Non-pigmented ciliary epithelial cell (primary cell): ENCODE measurements at regions not wholly inside any gene's neighbourhood (a gene's known extent, or its start where the extent isn't known, plus 50 kb on each side); places are given as distances from the start of the nearest gene placed in this dataset.

Experiments used
- DNase-seq: peaks from one replicate; pipeline ENCODE4 v3.0.0-alpha.2; 2010; ENCODE audit warnings: low read depth

- no peak for DNase-seq
These were observed 77.8 kb upstream of the STK17B start for GRCh38 chr2:196249171-196249570.

DNA sequence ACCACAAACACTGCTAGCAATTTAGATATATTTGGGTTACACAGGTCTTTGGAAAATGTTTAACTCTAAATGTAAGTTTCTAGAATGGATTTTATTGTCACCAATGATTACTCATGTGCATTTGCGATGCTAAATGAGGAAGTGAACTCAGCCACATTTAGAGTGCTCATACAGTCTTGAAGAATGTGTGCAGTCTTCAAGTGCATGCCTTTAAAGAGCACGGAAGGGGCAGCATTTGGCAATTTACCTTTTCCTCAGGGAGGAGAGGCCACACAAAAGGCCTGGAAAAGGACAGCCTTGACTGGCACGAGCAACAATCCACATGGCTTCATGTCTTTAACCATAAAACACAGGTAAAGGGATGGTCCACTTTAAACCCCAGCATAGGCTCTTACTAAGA is 78.5 kb upstream of the STK17B start:
- DNase-seq = no peak

- no peak for DNase-seq
These were observed 79.8 kb upstream of the STK17B start for GRCh38 chr2:196251132-196251531.

- DNase-seq = no peak
These were observed 81.2 kb upstream of the STK17B start for GRCh38 chr2:196252408-196253115.

GRCh38 chr2:196253116-196253480 is 81.7 kb upstream of the STK17B start:
- DNase-seq = no peak

DNA sequence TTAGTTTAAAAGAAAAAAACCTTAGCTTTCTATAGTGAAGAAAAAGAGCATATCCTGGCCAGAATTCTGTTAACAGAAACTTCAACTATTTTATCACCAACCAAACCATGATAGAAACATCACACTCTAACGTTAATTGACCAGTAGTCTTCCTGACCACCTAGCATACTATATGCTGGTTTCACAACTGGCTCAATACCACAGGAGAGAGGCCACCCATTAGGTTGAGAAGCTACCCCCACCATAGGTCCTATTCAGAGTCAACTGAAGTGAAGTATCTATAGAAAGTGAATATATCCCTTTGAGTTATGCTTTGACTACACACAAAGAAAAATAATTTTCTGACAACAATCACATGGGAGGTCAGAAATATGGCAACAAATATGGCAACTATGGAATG is 85.2 kb upstream of the STK17B start:
- DNase-seq = no peak

- DNase-seq = no peak
These were observed 85.7 kb upstream of the STK17B start for GRCh38 chr2:196257086-196257485.

GRCh38 chr2:196258407-196258806 is 87.0 kb upstream of the STK17B start:
- no peak for DNase-seq

- no peak for DNase-seq
These were observed 88.4 kb upstream of the STK17B start for GRCh38 chr2:196259507-196260481.

- no peak for DNase-seq
These were observed 89.2 kb upstream of the STK17B start for GRCh38 chr2:196260546-196260945.

GRCh38 chr2:196262606-196263005 is 91.2 kb upstream of the STK17B start:
- no peak for DNase-seq

- no peak for DNase-seq
These were observed 91.9 kb upstream of the STK17B start for GRCh38 chr2:196263181-196263747.

- no peak for DNase-seq
These were observed 95.0 kb upstream of the STK17B start for GRCh38 chr2:196266351-196266750.

DNA sequence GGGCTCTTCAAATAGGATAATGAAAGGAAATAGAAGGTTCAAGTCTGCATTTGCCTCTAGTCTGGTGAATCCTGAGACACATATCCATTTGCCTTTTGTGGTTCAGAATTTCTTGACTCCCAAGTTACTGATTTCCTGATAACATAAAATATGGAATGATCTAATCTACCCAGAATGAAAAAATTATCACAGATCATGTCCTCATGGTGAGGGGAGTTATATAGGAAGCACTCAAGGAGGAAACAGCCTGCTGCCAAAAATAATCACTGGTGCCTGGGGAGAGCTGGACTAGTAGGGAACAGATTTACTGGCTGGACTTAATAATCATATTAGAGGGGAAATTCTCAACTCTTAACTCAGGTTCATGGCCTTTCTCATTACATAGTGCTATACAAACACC is 95.5 kb upstream of the STK17B start:
- DNase-seq = no peak

- DNase-seq = no peak
These were observed 96.6 kb upstream of the STK17B start for GRCh38 chr2:196268025-196268424.

- no peak for DNase-seq
These were observed 97.4 kb upstream of the STK17B start for GRCh38 chr2:196268538-196269338.

GRCh38 chr2:196271795-196272194 is 100.4 kb upstream of the STK17B start:
- DNase-seq = no peak

- DNase-seq = no peak
These were observed 103.0 kb upstream of the STK17B start for GRCh38 chr2:196274387-196274809.

GRCh38 chr2:196275646-196276352 is 104.4 kb upstream of the STK17B start:
- DNase-seq = no peak

- no peak for DNase-seq
These were observed 105.0 kb upstream of the STK17B start for GRCh38 chr2:196276421-196276820.

DNA sequence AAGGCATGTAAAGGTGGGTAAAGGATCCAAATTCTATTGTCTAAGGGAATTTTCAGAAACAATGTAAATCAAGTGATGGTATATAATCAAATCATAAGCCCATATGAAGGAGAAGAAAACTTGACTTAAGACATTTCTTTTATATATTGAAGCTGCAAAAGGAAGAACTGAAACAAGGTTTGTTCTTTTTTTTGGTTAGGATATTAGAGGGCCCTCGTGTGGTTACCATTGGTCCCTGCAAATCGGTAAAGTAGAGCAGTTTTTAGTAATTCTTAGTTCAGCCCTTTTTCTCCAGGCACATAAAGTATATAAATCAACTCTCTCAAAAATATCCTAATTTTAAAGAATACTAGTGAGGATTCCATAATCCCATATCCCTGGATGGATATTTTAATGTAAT is 105.6 kb upstream of the STK17B start:
- DNase-seq = no peak
